Lung microvascular endothelial cell (primary cell): ENCODE measurements at regions not wholly inside any gene's neighbourhood (a gene's known extent, or its start where the extent isn't known, plus 50 kb on each side); places are given as distances from the start of the nearest gene placed in this dataset.
"Not testable (repeated sequence)": the region's sequence is repeated elsewhere in the genome, so short reads cannot be mapped to it uniquely, and the experiment has no call there.

Experiments
- DNase-seq, 2 donors: peaks; one replicate each; pipeline versions ENCODE4 v3.0.0 to v3.0.0-alpha.2; 2010; ENCODE audit warnings: low read depth in 2 of 2

GRCh38 chr7:51456431-51457060 lies 139.9 kb upstream of the COBL start:
- DNase-seq = no peak

- DNase-seq = no peak
These were observed 139.3 kb upstream of the COBL start for GRCh38 chr7:51455948-51456347.

GRCh38 chr7:51455513-51455912 lies 138.9 kb upstream of the COBL start:
- DNase-seq = no peak

GRCh38 chr7:51455086-51455485 lies 138.5 kb upstream of the COBL start:
- no peak for DNase-seq

GRCh38 chr7:51452694-51453093 lies 136.1 kb upstream of the COBL start:
- DNase-seq = no peak

- DNase-seq = no peak
These were observed 135.3 kb upstream of the COBL start for GRCh38 chr7:51451751-51452476.

- DNase-seq = no peak
These were observed 133.9 kb upstream of the COBL start for GRCh38 chr7:51450541-51450940.

GRCh38 chr7:51446785-51447184 lies 130.2 kb upstream of the COBL start:
- no peak for DNase-seq

GRCh38 chr7:51446356-51446755 lies 129.7 kb upstream of the COBL start:
- no peak for DNase-seq

GRCh38 chr7:51444936-51445335 lies 128.3 kb upstream of the COBL start:
- no peak for DNase-seq

GRCh38 chr7:51430480-51431086 lies 114.0 kb upstream of the COBL start:
- peak; percentile 36 to 57 for DNase-seq

- DNase-seq = no peak
These were observed 111.7 kb upstream of the COBL start for GRCh38 chr7:51428217-51428887.

GRCh38 chr7:51426163-51426562 lies 109.6 kb upstream of the COBL start:
- no peak for DNase-seq

GRCh38 chr7:51409934-51410333 lies 93.3 kb upstream of the COBL start:
- not testable (repeated sequence) for DNase-seq

GRCh38 chr7:51397608-51398007 lies 81.0 kb upstream of the COBL start:
- DNase-seq = not testable (repeated sequence)

- DNase-seq = not testable (repeated sequence)
These were observed 76.4 kb upstream of the COBL start for GRCh38 chr7:51393003-51393402.

GRCh38 chr7:51389952-51390351 lies 73.3 kb upstream of the COBL start:
- not testable (repeated sequence) for DNase-seq

GRCh38 chr7:51389216-51389812 lies 72.7 kb upstream of the COBL start:
- DNase-seq = not testable (repeated sequence)

GRCh38 chr7:51388241-51388640 lies 71.6 kb upstream of the COBL start:
- not testable (repeated sequence) for DNase-seq

GRCh38 chr7:51386806-51387568 lies 70.4 kb upstream of the COBL start:
- DNase-seq = not testable (repeated sequence)

- DNase-seq = not testable (repeated sequence)
These were observed 69.6 kb upstream of the COBL start for GRCh38 chr7:51386184-51386583.
